ENCODE measurements at regions not wholly inside any gene's neighbourhood (a gene's known extent, or its start where the extent isn't known, plus 50 kb on each side); places are given as distances from the start of the nearest gene placed in this dataset.

DNA sequence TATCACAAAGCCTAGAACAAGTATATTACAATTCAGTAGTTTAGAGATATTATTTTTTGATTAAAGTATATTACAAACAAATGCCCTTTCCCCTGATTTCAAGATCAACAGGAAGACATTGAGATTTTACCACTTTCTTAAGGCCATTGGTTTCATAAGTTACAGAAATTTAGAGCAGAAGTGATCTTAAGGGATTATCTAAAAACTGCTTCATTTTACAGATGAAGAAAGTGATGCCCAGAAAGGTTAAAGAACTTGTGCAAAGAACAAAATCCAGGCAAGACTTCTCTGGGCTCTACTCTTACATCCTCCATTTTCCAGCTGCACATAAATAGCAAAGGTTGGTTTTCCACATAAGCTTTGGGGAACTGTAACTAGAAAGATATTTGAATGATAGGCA is 87.5 kb downstream of the DUSP6 start:
- Histone ChIP-seq H3K9me3 (replicated peaks; ENCODE audit: insufficient read depth, low read length) (no peaks in the 10 kb centered on the region), H3K27me3 (replicated peaks; ENCODE audit: insufficient read depth, low read length) (no peaks in the 10 kb centered on the region), H3K4me3 (ENCODE audit: low read length) (no peak overlapping the region), H3K27ac (ENCODE audit: low read length) (no peak overlapping the region), H2AFZ (ENCODE audit: low read length) (no peak overlapping the region), H3K4me1 (ENCODE audit: low read length) (no peaks in the 10 kb centered on the region), H3K36me3 (replicated peaks; ENCODE audit: insufficient read depth, low read length) (no peaks in the 10 kb centered on the region), H3K79me2 (ENCODE audit: low read length) (no peaks in the 10 kb centered on the region), H4K20me1 (ENCODE audit: insufficient read depth, low read length) (no peaks in the 10 kb centered on the region), H3K9ac (ENCODE audit: low read length) (no peak overlapping the region), H3K4me2 (ENCODE audit: low read depth, low read length) (no peak overlapping the region), H3K9me2 (replicated peaks; ENCODE audit: insufficient read depth, low read length) (no peaks in the 10 kb centered on the region), H3F3A (ENCODE audit: insufficient read depth, low read length) (no peaks in the 10 kb centered on the region)
- TF ChIP-seq EZH2phosphoT487 (IDR thresholded peaks at IDR 0.05; ENCODE audit: low read length) (no peak), EZH2 (optimal IDR thresholded peaks at IDR 0.05; ENCODE audit: low read depth, low read length) (no peak)
- TF ChIP-seq, protein P1, sequence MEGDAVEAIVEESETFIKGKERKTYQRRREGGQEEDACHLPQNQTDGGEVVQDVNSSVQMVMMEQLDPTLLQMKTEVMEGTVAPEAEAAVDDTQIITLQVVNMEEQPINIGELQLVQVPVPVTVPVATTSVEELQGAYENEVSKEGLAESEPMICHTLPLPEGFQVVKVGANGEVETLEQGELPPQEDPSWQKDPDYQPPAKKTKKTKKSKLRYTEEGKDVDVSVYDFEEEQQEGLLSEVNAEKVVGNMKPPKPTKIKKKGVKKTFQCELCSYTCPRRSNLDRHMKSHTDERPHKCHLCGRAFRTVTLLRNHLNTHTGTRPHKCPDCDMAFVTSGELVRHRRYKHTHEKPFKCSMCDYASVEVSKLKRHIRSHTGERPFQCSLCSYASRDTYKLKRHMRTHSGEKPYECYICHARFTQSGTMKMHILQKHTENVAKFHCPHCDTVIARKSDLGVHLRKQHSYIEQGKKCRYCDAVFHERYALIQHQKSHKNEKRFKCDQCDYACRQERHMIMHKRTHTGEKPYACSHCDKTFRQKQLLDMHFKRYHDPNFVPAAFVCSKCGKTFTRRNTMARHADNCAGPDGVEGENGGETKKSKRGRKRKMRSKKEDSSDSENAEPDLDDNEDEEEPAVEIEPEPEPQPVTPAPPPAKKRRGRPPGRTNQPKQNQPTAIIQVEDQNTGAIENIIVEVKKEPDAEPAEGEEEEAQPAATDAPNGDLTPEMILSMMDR (IDR thresholded peaks at IDR 0.05; ENCODE audit: low read length) = no peak
- no peak for DNase-seq

DNA sequence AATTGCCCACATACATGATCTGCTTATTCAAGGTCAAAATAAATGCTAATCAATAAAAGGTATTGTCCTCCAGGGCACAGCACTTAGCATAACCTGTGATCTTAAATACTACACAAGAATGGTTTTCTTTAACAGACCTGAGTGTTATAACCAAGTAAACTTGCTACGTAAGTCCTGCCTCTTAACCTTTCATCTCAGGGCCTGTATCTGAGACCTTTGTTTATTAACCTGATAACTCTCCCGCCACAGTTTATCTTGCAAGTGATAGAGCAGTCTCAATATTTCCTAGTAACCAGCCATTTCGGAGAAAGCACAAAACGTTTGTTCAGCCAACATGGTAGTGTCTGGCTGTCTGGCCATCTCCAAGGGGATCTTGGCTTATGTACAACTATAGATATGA is 88.4 kb downstream of the DUSP6 start:
- H3K4me2 ChIP-seq (ENCODE audit: low read depth, low read length) = no peak overlapping the region
- H3K4me3 ChIP-seq (ENCODE audit: low read length) = no peak overlapping the region
- H3F3A ChIP-seq (ENCODE audit: insufficient read depth, low read length) = no peaks in the 10 kb centered on the region
- DNase-seq = no peak
- no peaks in the 10 kb centered on the region for H3K9me2 ChIP-seq (replicated peaks; ENCODE audit: insufficient read depth, low read length)
- H3K4me1 ChIP-seq (ENCODE audit: low read length) = no peaks in the 10 kb centered on the region
- TF ChIP-seq, protein P1 (IDR thresholded peaks at IDR 0.05; ENCODE audit: low read length) = no peak
- TF ChIP-seq EZH2phosphoT487 (IDR thresholded peaks at IDR 0.05; ENCODE audit: low read length) (no peak), EZH2 (optimal IDR thresholded peaks at IDR 0.05; ENCODE audit: low read depth, low read length) (no peak)
- H2AFZ ChIP-seq (ENCODE audit: low read length) = no peak overlapping the region
- H3K79me2 ChIP-seq (ENCODE audit: low read length) = no peaks in the 10 kb centered on the region
- H3K36me3 ChIP-seq (replicated peaks; ENCODE audit: insufficient read depth, low read length) = no peaks in the 10 kb centered on the region
- no peaks in the 10 kb centered on the region for H3K27me3 ChIP-seq (replicated peaks; ENCODE audit: insufficient read depth, low read length)
- no peaks in the 10 kb centered on the region for H3K9me3 ChIP-seq (replicated peaks; ENCODE audit: insufficient read depth, low read length)
- no peak overlapping the region for H3K27ac ChIP-seq (ENCODE audit: low read length)
- H3K9ac ChIP-seq (ENCODE audit: low read length) = no peak overlapping the region
- no peaks in the 10 kb centered on the region for H4K20me1 ChIP-seq (ENCODE audit: insufficient read depth, low read length)

DNA sequence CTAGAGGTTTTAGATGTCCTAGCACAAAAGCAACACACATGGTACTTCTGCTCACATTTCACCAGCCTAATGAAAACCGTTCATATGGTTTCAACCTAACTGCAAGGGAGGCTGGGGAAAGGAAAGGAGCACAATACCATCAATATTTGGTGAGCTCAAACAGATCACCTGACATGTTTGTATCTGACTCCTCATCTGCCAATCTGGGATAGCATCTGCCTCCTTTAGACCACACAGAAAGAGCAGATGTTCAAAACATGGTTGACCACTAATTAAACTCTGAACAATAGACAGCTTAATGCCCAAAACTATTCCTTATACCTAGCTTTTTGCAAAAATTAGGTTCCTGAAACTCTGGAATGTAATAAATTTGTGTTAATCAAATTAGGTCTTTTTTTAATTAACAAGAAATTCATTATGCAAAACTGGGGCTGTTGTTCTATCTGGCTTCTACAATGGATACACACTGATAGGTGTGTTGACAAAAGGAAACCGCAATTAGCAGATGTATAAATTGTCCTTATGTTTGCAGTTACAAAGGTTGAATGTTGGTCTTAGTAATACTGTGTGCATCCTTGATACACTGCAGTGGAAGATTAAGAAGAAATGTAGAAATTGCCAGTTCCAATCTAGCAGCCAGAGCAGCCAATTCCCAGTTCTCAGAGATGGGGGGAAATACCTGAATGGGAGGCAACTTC is 89.3 kb downstream of the DUSP6 start:
- Histone ChIP-seq H3K36me3 (replicated peaks; ENCODE audit: insufficient read depth, low read length) (no peaks in the 10 kb centered on the region), H3K9me2 (replicated peaks; ENCODE audit: insufficient read depth, low read length) (no peaks in the 10 kb centered on the region), H3K27me3 (replicated peaks; ENCODE audit: insufficient read depth, low read length) (no peaks in the 10 kb centered on the region), H3K9ac (ENCODE audit: low read length) (no peak overlapping the region), H3K4me2 (ENCODE audit: low read depth, low read length) (no peak overlapping the region), H3K27ac (ENCODE audit: low read length) (no peak overlapping the region), H3K4me1 (ENCODE audit: low read length) (no peaks in the 10 kb centered on the region), H3K79me2 (ENCODE audit: low read length) (no peaks in the 10 kb centered on the region), H2AFZ (ENCODE audit: low read length) (no peak overlapping the region), H3K9me3 (replicated peaks; ENCODE audit: insufficient read depth, low read length) (no peaks in the 10 kb centered on the region), H3F3A (ENCODE audit: insufficient read depth, low read length) (no peaks in the 10 kb centered on the region), H4K20me1 (ENCODE audit: insufficient read depth, low read length) (no peaks in the 10 kb centered on the region), H3K4me3 (ENCODE audit: low read length) (no peak overlapping the region)
- TF ChIP-seq EZH2phosphoT487 (IDR thresholded peaks at IDR 0.05; ENCODE audit: low read length) = no peak
- TF ChIP-seq, protein P1 (IDR thresholded peaks at IDR 0.05; ENCODE audit: low read length) = no peak
- TF ChIP-seq EZH2 (optimal IDR thresholded peaks at IDR 0.05; ENCODE audit: low read depth, low read length) = no peak
- DNase-seq = no peak

Measured in MM.1S (cell line).